ENCODE measurements at regions not wholly inside any gene's neighbourhood (a gene's known extent, or its start where the extent isn't known, plus 50 kb on each side); places are given as distances from the start of the nearest gene placed in this dataset.

DNA sequence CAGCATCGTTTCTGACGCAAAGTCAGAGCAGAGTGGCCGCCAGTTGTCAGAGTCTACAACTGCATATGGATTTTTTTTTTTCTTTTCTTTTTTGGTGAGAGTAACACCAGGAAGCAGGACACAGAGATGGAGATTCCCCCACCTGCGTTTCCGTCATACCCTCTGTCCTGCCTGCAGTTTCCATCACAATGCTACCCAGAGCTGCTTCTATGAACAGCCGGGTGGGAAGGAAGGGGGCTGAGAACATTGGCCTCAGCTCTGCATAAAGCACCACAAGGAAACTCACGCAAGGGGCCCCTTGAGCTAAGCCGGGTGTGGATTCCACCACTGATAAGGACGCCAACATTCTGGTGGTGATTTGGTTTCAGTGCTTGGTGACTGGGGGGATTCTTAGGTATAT lies 183.5 kb upstream of the AFDN start:
- TF ChIP-seq CTCF (IDR thresholded peaks at IDR 0.05; ENCODE audit: insufficient read depth, low read length, poor library complexity, severe bottlenecking) = no peak
- no peak for TF ChIP-seq EZH2phosphoT487 (conservative IDR thresholded peaks at IDR 0.05; ENCODE audit: low read length)
